Naive thymus-derived CD4-positive, alpha-beta T cell (primary cell): ENCODE measurements at regions not wholly inside any gene's neighbourhood (a gene's known extent, or its start where the extent isn't known, plus 50 kb on each side); places are given as distances from the start of the nearest gene placed in this dataset.

Experiments used
- ATAC-seq: fragments of 150-1000 bp; cut with Tn5 transposase; 2 replicates; pipeline ENCODE4 v1.10.0; 2021; ENCODE audit warnings: mild to moderate bottlenecking, moderate library complexity
- CTCF ChIA-PET: fragments of 350-600 bp; sonication (Branson Sonifier 250); formaldehyde crosslinking; loops from one replicate; lab custom pipeline; 2021; ENCODE audit warnings: antibody characterized with exemption; lab: Charles Lee
- POLR2A ChIA-PET: fragments of 350-600 bp; sonication (Branson Sonifier 250); formaldehyde crosslinking; loops from one replicate; lab custom pipeline; 2021; ENCODE audit warnings: antibody characterized with exemption, inconsistent platforms; lab: Charles Lee
- DNase-seq, 9 donors: peaks; one replicate each; pipeline versions ENCODE4 v3.0.0 to v3.0.0-alpha.2; 2020 to 2022; ENCODE audit warnings: mixed read lengths in 1 of 9
- H3K27ac ChIP-seq: one replicate; pipeline ENCODE4 v1.7.0; 2013; ENCODE audit warnings: mild to moderate bottlenecking, low read depth, low read length, moderate library complexity
- H3K27me3 ChIP-seq, 2 donors: one replicate each; pipeline ENCODE4 v1.7.0; 2013; ENCODE audit warnings: low read length in 2 of 2, mild to moderate bottlenecking in 2 of 2, moderate library complexity in 2 of 2; ENCODE audit not compliant: control insufficient read depth in 2 of 2, insufficient read depth in 2 of 2
- H3K36me3 ChIP-seq, 3 experiments: 1 replicate in 2 of 3; 2 replicates in 1 of 3; pipeline ENCODE4 v1.7.0; 2013; ENCODE audit warnings: low read length in 3 of 3, mild to moderate bottlenecking in 3 of 3, moderate library complexity in 1 of 3; ENCODE audit not compliant: insufficient read depth in 3 of 3, control insufficient read depth in 2 of 3
- H3K4me1 ChIP-seq, 2 donors: one replicate each; pipeline ENCODE4 v1.7.0; 2013; ENCODE audit warnings: low read length in 2 of 2, mild to moderate bottlenecking in 2 of 2, moderate library complexity in 1 of 2; ENCODE audit not compliant: control insufficient read depth in 2 of 2, insufficient read depth in 2 of 2
- H3K4me3 ChIP-seq: 2 replicates; pipeline ENCODE4 v1.7.0; 2013; ENCODE audit warnings: mild to moderate bottlenecking, low read length
- H3K9me3 ChIP-seq, 3 experiments: 1 replicate in 2 of 3; 2 replicates in 1 of 3; pipeline ENCODE4 v1.7.0; 2013; ENCODE audit warnings: low read length in 3 of 3; ENCODE audit not compliant: control insufficient read depth in 2 of 3
- H3K27ac Mint-ChIP-seq, 9 donors: one replicate each; pipeline ENCODE4 v1.8.0; 2020 to 2022; ENCODE audit warnings: mixed read lengths in 9 of 9, mild to moderate bottlenecking in 8 of 9, moderate library complexity in 5 of 9, inconsistent platforms in 2 of 9
- H3K27me3 Mint-ChIP-seq, 5 donors: one replicate each; pipeline ENCODE4 v1.8.0; 2021 to 2022; ENCODE audit warnings: mixed read lengths in 5 of 5, mild to moderate bottlenecking in 1 of 5
- H3K36me3 Mint-ChIP-seq, 5 donors: one replicate each; pipeline ENCODE4 v1.8.0; 2020 to 2022; ENCODE audit warnings: mixed read lengths in 5 of 5, mild to moderate bottlenecking in 3 of 5, inconsistent platforms in 1 of 5
- H3K4me1 Mint-ChIP-seq, 7 donors: one replicate each; pipeline ENCODE4 v1.8.0; 2020 to 2022; ENCODE audit warnings: mixed read lengths in 7 of 7, mild to moderate bottlenecking in 3 of 7, inconsistent platforms in 1 of 7
- H3K4me3 Mint-ChIP-seq, 10 donors: one replicate each; pipeline ENCODE4 v1.8.0; 2020 to 2022; ENCODE audit warnings: mild to moderate bottlenecking in 10 of 10, mixed read lengths in 10 of 10, moderate library complexity in 6 of 10, inconsistent platforms in 2 of 10
- H3K9me3 Mint-ChIP-seq, 11 donors: one replicate each; pipeline ENCODE4 v1.8.0; 2020 to 2022; ENCODE audit warnings: mixed read lengths in 11 of 11, mild to moderate bottlenecking in 4 of 11, inconsistent platforms in 1 of 11, moderate library complexity in 1 of 11
- intact Hi-C, 2 donors: fragments of 100-400 bp; cut with micrococcal nuclease; formaldehyde crosslinking; loops; one replicate each; pipeline ENCODE4 v1.15.1; 2023

DNA sequence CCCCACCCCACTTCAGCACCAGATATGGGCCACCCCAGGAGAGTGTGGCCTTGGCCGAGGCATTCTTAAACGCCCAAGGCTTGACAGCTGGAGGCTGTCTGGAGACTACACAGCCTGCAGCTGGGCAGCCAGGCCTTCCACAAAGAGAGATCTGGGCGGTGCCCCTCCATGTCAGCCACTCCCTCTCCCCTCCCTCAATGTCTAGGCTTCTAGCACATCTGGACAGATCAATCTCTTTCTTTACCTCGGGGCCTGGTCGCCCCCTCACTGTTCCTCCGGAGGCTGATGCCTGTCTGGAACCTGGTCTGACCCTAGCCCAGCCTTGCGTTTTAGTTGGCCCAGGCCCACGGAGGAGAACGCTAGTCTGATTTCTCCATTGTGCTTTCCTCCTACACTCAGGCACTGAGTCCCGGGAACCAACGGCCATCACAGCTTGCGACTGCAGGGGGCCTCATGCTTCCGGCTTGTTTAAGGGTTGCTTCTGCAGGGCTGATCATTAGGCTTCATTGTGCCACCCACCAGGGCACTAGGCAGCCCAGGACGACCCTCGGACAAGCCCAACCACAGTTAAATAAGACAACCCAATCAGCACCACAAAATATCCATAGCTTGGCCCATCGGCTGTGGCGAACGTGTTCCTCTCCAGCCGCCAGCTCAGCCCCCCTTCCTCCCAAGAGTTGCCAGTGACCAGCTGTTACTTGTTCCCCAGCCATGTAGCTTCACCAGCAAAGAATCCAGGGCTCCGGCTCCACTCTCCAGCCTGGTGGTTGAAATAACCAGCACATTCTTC lies 200.6 kb downstream of the BCOR start:
- Histone ChIP-seq H3K36me3 (no peaks in the 10 kb centered on the region), H3K27ac (no peak overlapping the region), H3K27me3 (no peaks in the 10 kb centered on the region), H3K9me3 (no peaks in the 10 kb centered on the region), H3K4me1 (peaks cover 0 to under 1% of the 10 kb centered on the region in 2 donors), H3K4me3 (no peak overlapping the region)
- Mint-ChIP-seq H3K27me3 (peaks cover 0 to 4% (median 0%) of the 10 kb centered on the region in 5 donors), H3K9me3 (peaks cover 0 to 3% (median 0%) of the 10 kb centered on the region in 11 donors), H3K27ac (no peak overlapping the region), H3K36me3 (no peaks in the 10 kb centered on the region), H3K4me3 (no peak overlapping the region), H3K4me1 (peaks cover 0 to 9% (median 1%) of the 10 kb centered on the region in 7 donors)
- CTCF ChIA-PET: no interaction called here
- no peak for ATAC-seq
- no peak for DNase-seq
- intact Hi-C loops: no loop called here
- POLR2A ChIA-PET: no interaction called here

DNA sequence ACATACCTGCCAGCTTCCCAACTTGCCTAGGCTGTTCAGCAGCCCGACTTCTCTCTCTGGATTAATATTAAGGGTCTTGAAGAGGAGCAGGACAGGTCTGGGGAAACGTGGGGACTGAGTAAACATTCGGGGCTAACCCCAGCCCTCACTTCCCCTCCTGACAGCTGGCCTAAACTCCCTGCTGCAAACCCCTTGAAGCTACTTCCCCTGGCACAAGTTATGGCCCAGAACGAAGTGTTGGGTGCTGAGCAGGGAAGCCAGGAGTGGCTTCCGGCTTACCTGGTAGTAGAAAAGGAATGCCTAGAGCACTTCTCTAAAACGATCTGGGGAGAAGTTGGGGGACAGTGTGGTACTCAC lies 200.0 kb downstream of the BCOR start:
- POLR2A ChIA-PET: no interaction called here
- Mint-ChIP-seq H3K36me3 (no peaks in the 10 kb centered on the region), H3K4me1 (peaks cover 0 to 9% (median 0%) of the 10 kb centered on the region in 7 donors), H3K27ac (no peak overlapping the region), H3K27me3 (peaks cover 0 to 4% (median 0%) of the 10 kb centered on the region in 5 donors), H3K9me3 (peaks cover 0 to 3% (median 0%) of the 10 kb centered on the region in 11 donors), H3K4me3 (no peak overlapping the region)
- no peaks in the 10 kb centered on the region for H3K4me1 ChIP-seq
- H3K9me3 ChIP-seq: no peaks in the 10 kb centered on the region
- ATAC-seq (no peak), DNase-seq (no peak)
- CTCF ChIA-PET: no interaction called here
- no peak overlapping the region for H3K27ac ChIP-seq
- H3K36me3 ChIP-seq: no peaks in the 10 kb centered on the region
- H3K27me3 ChIP-seq: no peaks in the 10 kb centered on the region
- intact Hi-C loops: no loop called here
- no peak overlapping the region for H3K4me3 ChIP-seq

DNA sequence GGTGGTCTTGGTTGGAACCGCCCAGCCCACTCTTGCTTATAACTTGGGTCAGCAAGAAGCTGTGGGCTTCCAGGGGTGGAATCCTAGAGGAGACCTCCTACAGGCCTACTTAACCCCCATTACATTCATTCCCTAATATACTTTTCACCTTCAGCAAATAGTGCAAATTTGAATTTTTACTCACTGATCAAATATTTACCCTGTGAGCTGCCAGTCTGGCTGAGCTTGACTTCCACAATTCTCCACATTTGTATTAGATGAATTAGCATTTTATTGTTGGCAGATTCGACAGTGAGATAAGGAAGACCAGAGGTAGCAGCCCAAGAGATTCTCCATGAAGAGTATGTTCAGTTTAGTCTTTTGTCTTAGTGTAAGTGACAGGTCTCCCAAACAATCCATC lies 199.6 kb downstream of the BCOR start:
- H3K4me1 ChIP-seq: no peaks in the 10 kb centered on the region
- ChIA-PET CTCF (no interaction called here), POLR2A (no interaction called here)
- DNase-seq (no peak), ATAC-seq (no peak)
- no peaks in the 10 kb centered on the region for H3K9me3 ChIP-seq
- Mint-ChIP-seq H3K27me3 (peaks cover 0 to 4% (median 0%) of the 10 kb centered on the region in 5 donors), H3K27ac (no peak overlapping the region), H3K4me1 (peaks cover 0 to 10% (median 0%) of the 10 kb centered on the region in 7 donors), H3K4me3 (no peak overlapping the region), H3K36me3 (no peaks in the 10 kb centered on the region), H3K9me3 (peaks cover 0 to 3% (median 0%) of the 10 kb centered on the region in 11 donors)
- no peaks in the 10 kb centered on the region for H3K36me3 ChIP-seq
- no peak overlapping the region for H3K4me3 ChIP-seq
- H3K27me3 ChIP-seq: no peaks in the 10 kb centered on the region
- H3K27ac ChIP-seq: no peak overlapping the region
- intact Hi-C loops: no loop called here

- ATAC-seq (no peak), DNase-seq (no peak)
- H3K27ac Mint-ChIP-seq: no peak overlapping the region
- no peak overlapping the region for H3K4me3 ChIP-seq
- H3K27me3 Mint-ChIP-seq: peaks cover 0 to 4% (median 0%) of the 10 kb centered on the region in 5 donors
- intact Hi-C loops: no loop called here
- no peaks in the 10 kb centered on the region for H3K4me1 ChIP-seq
- no peak overlapping the region for H3K4me3 Mint-ChIP-seq
- no peaks in the 10 kb centered on the region for H3K9me3 ChIP-seq
- H3K36me3 Mint-ChIP-seq: no peaks in the 10 kb centered on the region
- H3K4me1 Mint-ChIP-seq: peaks cover 0 to 8% (median 0%) of the 10 kb centered on the region in 7 donors
- CTCF ChIA-PET: no interaction called here
- POLR2A ChIA-PET: no interaction called here
- H3K9me3 Mint-ChIP-seq: peaks cover 0 to 3% (median 0%) of the 10 kb centered on the region in 11 donors
- no peak overlapping the region for H3K27ac ChIP-seq
- no peaks in the 10 kb centered on the region for H3K27me3 ChIP-seq
- no peaks in the 10 kb centered on the region for H3K36me3 ChIP-seq
Measured at GRCh38 chrX:39899059-39899458, 198.7 kb downstream of the BCOR start.

GRCh38 chrX:39899856-39900776 lies 197.6 kb downstream of the BCOR start:
- Histone ChIP-seq H3K36me3 (no peaks in the 10 kb centered on the region), H3K4me3 (no peak overlapping the region), H3K9me3 (no peaks in the 10 kb centered on the region), H3K4me1 (no peaks in the 10 kb centered on the region), H3K27me3 (no peaks in the 10 kb centered on the region), H3K27ac (no peak overlapping the region)
- no peak for DNase-seq
- Mint-ChIP-seq H3K27me3 (peaks cover 0 to 4% (median 0%) of the 10 kb centered on the region in 5 donors), H3K9me3 (peaks cover 0 to 3% (median 0%) of the 10 kb centered on the region in 11 donors), H3K4me1 (peaks cover 0 to 8% (median 0%) of the 10 kb centered on the region in 7 donors), H3K36me3 (no peaks in the 10 kb centered on the region), H3K27ac (no peak overlapping the region), H3K4me3 (no peak overlapping the region)
- POLR2A ChIA-PET: no interaction called here
- CTCF ChIA-PET: no interaction called here
- intact Hi-C loops: no loop called here
- no peak for ATAC-seq

GRCh38 chrX:39900777-39901170 lies 197.0 kb downstream of the BCOR start:
- H3K36me3 Mint-ChIP-seq: no peaks in the 10 kb centered on the region
- Histone ChIP-seq H3K4me1 (no peaks in the 10 kb centered on the region), H3K36me3 (no peaks in the 10 kb centered on the region), H3K27ac (no peak overlapping the region), H3K9me3 (no peaks in the 10 kb centered on the region), H3K4me3 (no peak overlapping the region), H3K27me3 (no peaks in the 10 kb centered on the region)
- intact Hi-C loops: no loop called here
- ATAC-seq: no peak
- peaks cover 0 to 8% (median 0%) of the 10 kb centered on the region in 7 donors for H3K4me1 Mint-ChIP-seq
- ChIA-PET POLR2A (no interaction called here), CTCF (no interaction called here)
- H3K4me3 Mint-ChIP-seq: no peak overlapping the region
- peaks cover 0 to 4% (median 0%) of the 10 kb centered on the region in 5 donors for H3K27me3 Mint-ChIP-seq
- no peak overlapping the region for H3K27ac Mint-ChIP-seq
- DNase-seq: no peak
- H3K9me3 Mint-ChIP-seq: peaks cover 0 to 2% (median 0%) of the 10 kb centered on the region in 11 donors
